H1 (cell line): ENCODE measurements at regions not wholly inside any gene's neighbourhood (a gene's known extent, or its start where the extent isn't known, plus 50 kb on each side); places are given as distances from the start of the nearest gene placed in this dataset.

Experiments
- CREB1 ChIP-seq: IDR thresholded peaks from 2 replicates; pipeline ENCODE4 v1.6.1; 2012; ENCODE audit warnings: inconsistent platforms
- EP300 ChIP-seq, 2 experiments: IDR thresholded peaks; 1 replicate in 1 of 2; 2 replicates in 1 of 2; pipeline ENCODE4 v1.6.1; 2011 to 2012; ENCODE audit warnings: low read depth in 2 of 2, low read length in 2 of 2, mild to moderate bottlenecking in 2 of 2, borderline replicate concordance in 1 of 2, inconsistent platforms in 1 of 2, moderate library complexity in 1 of 2
- EZH2 ChIP-seq: fragments of 200-600 bp; sonication (generic); IDR thresholded peaks from 2 replicates; pipeline ENCODE4 v1.7.1; 2012; ENCODE audit warnings: low read depth, mild to moderate bottlenecking, moderate library complexity, low read length, inconsistent platforms; ENCODE audit not compliant: severe bottlenecking
- FOSL1 ChIP-seq: IDR thresholded peaks from 2 replicates; pipeline ENCODE4 v1.6.1; 2011; ENCODE audit warnings: mild to moderate bottlenecking, low read depth, low read length, moderate library complexity; ENCODE audit not compliant: insufficient read depth
- GTF2F1 ChIP-seq: IDR thresholded peaks from 2 replicates; pipeline ENCODE4 v1.6.1; 2012; ENCODE audit warnings: low read depth, low read length, improper control_type of control experiment, borderline replicate concordance
- KDM1A ChIP-seq: fragments of 200-600, 300-600 bp; sonication (generic); IDR thresholded peaks from 2 replicates; pipeline ENCODE4 v1.7.1; 2016; ENCODE audit warnings: mild to moderate bottlenecking, low read length, borderline replicate concordance
- POLR2A ChIP-seq, 2 experiments: IDR thresholded peaks; 1 replicate in 1 of 2; 2 replicates in 1 of 2; pipeline ENCODE4 v1.6.1; 2011; ENCODE audit warnings: low read depth in 2 of 2, low read length in 2 of 2, mild to moderate bottlenecking in 2 of 2; ENCODE audit errors: control extremely low read depth in 1 of 2
- RAD21 ChIP-seq, 2 experiments: IDR thresholded peaks in 1 of 2; conservative IDR thresholded peaks in 1 of 2; 2 replicates each; pipeline ENCODE4 v1.6.1; 2011; ENCODE audit warnings: low read depth in 2 of 2, low read length in 2 of 2, improper control_type of control experiment in 1 of 2, inconsistent platforms in 1 of 2, mild to moderate bottlenecking in 1 of 2, moderate library complexity in 1 of 2
- RBBP5 ChIP-seq: IDR thresholded peaks from 2 replicates; pipeline ENCODE4 v1.7.1; 2012; ENCODE audit warnings: low read depth, mild to moderate bottlenecking, inconsistent platforms, low read length, moderate library complexity, borderline replicate concordance
- SIX5 ChIP-seq: IDR thresholded peaks from 2 replicates; pipeline ENCODE4 v1.6.1; 2011; ENCODE audit warnings: mild to moderate bottlenecking, low read depth, low read length
- SP1 ChIP-seq: IDR thresholded peaks from 2 replicates; pipeline ENCODE4 v1.6.1; 2011; ENCODE audit warnings: low read depth, low read length
- SUZ12 ChIP-seq: fragments of 200-600 bp; sonication (generic); IDR thresholded peaks from 2 replicates; pipeline ENCODE4 v1.6.1; 2012; ENCODE audit warnings: mild to moderate bottlenecking, inconsistent platforms, low read length, moderate library complexity, mixed read lengths
- TF ChIP-seq, protein P1 (sequence below), 3 experiments: IDR thresholded peaks; 1 replicate in 2 of 3; 2 replicates in 1 of 3; pipeline versions ENCODE4 v1.5.1 to v1.6.1; 2011; ENCODE audit warnings: low read length in 3 of 3, mild to moderate bottlenecking in 3 of 3, inconsistent platforms in 2 of 3, low read depth in 1 of 3, moderate library complexity in 1 of 3; ENCODE audit not compliant: insufficient read depth in 1 of 3; ENCODE audit errors: control extremely low read depth in 1 of 3
- TF ChIP-seq, protein P2 (sequence below): IDR thresholded peaks from 2 replicates; pipeline ENCODE4 v1.6.1; 2011; ENCODE audit warnings: low read length, improper control_type of control experiment

DNA sequence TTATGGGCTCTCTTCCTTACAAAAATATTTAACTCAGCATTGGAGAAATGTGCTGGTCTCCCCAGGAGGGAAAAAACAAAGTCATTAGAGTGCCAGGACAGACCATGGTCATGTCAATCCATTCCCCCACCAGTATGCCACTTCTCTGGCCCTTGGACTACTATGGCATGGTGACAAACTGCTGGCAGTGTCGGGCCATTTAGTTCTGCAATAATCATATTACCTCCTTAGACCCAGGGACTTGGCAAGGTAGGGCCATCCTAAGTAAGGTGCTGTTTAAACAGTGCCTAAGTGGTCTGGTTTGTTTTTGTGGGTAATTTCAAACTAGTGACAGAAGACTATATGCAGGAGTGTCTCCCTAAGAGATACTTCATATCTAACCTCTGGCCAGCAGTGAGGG lies 177.8 kb upstream of the STK32A start:
- TF ChIP-seq SP1 (no peak), POLR2A (IDR thresholded peaks at IDR 0.05; ENCODE audit: control extremely low read depth in 1 of 2, low read depth in 2 of 2, low read length in 2 of 2) (no peak), SUZ12 (no peak), EP300 (IDR thresholded peaks at IDR 0.05; ENCODE audit: borderline replicate concordance in 1 of 2, low read depth in 2 of 2, low read length in 2 of 2) (no peak), RBBP5 (no peak), KDM1A (no peak), EZH2 (no peak), RAD21 (IDR thresholded peaks at IDR 0.05 in 1 of 2, conservative IDR thresholded peaks at IDR 0.05 in 1 of 2; ENCODE audit: low read depth in 2 of 2, low read length in 2 of 2) (no peak), CREB1 (no peak), GTF2F1 (no peak), FOSL1 (no peak), SIX5 (no peak)
- TF ChIP-seq, protein P1, sequence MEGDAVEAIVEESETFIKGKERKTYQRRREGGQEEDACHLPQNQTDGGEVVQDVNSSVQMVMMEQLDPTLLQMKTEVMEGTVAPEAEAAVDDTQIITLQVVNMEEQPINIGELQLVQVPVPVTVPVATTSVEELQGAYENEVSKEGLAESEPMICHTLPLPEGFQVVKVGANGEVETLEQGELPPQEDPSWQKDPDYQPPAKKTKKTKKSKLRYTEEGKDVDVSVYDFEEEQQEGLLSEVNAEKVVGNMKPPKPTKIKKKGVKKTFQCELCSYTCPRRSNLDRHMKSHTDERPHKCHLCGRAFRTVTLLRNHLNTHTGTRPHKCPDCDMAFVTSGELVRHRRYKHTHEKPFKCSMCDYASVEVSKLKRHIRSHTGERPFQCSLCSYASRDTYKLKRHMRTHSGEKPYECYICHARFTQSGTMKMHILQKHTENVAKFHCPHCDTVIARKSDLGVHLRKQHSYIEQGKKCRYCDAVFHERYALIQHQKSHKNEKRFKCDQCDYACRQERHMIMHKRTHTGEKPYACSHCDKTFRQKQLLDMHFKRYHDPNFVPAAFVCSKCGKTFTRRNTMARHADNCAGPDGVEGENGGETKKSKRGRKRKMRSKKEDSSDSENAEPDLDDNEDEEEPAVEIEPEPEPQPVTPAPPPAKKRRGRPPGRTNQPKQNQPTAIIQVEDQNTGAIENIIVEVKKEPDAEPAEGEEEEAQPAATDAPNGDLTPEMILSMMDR (IDR thresholded peaks at IDR 0.05; ENCODE audit: control extremely low read depth in 1 of 3, insufficient read depth in 1 of 3, low read depth in 1 of 3, low read length in 3 of 3) = no peak
- TF ChIP-seq, protein P2, sequence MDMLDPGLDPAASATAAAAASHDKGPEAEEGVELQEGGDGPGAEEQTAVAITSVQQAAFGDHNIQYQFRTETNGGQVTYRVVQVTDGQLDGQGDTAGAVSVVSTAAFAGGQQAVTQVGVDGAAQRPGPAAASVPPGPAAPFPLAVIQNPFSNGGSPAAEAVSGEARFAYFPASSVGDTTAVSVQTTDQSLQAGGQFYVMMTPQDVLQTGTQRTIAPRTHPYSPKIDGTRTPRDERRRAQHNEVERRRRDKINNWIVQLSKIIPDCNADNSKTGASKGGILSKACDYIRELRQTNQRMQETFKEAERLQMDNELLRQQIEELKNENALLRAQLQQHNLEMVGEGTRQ = no peak
